ENCODE measurements at regions not wholly inside any gene's neighbourhood (a gene's known extent, or its start where the extent isn't known, plus 50 kb on each side); places are given as distances from the start of the nearest gene placed in this dataset.

- TF ChIP-seq EZH2 (IDR thresholded peaks at IDR 0.05) (no peak), ZNF274 (IDR thresholded peaks at IDR 0.05; ENCODE audit: low read depth, low read length) (no peak), ATF3 (IDR thresholded peaks at IDR 0.05) (no peak), SRF (IDR thresholded peaks at IDR 0.05; ENCODE audit: low read depth) (no peak), CEBPB (IDR thresholded peaks at IDR 0.05; ENCODE audit: low read depth) (no peak), JUND (IDR thresholded peaks at IDR 0.05) (no peak), ELF1 (IDR thresholded peaks at IDR 0.05; ENCODE audit: borderline replicate concordance, low read depth) (no peak)
Observed at GRCh38 chr3:65240366-65240765, 552.6 kb upstream of the ADAMTS9 start (continued).

GRCh38 chr3:65238652-65239051 is 550.9 kb upstream of the ADAMTS9 start:
- POLR2A ChIA-PET = no interaction called here
- Histone ChIP-seq H2AFZ (ENCODE audit: low read depth, low read length, poor library complexity, severe bottlenecking) (no peak overlapping the region), H3K9ac (ENCODE audit: low read length) (no peak overlapping the region), H4K20me1 (ENCODE audit: insufficient read depth) (no peaks in the 10 kb centered on the region), H3K27me3 (ENCODE audit: insufficient read depth, low read length) (peaks cover 3% of the 10 kb centered on the region; the same call in 1 of the 2 replicates), H3K27ac (ENCODE audit: low read depth, low read length) (no peak overlapping the region), H3K4me2 (ENCODE audit: low read length) (no peak overlapping the region), H3K4me3 (replicated peaks in 1 of 2; ENCODE audit: low read depth in 1 of 2, low read length in 2 of 2) (no peak overlapping the region), H3K4me1 (ENCODE audit: control insufficient read depth in 1 of 2, insufficient read depth in 2 of 2, low read length in 2 of 2) (no peaks in the 10 kb centered on the region), H3K9me3 (ENCODE audit: control insufficient read depth in 1 of 2, insufficient read depth in 1 of 2, low read depth in 1 of 2, low read length in 2 of 2) (no peaks in the 10 kb centered on the region), H3K79me2 (ENCODE audit: insufficient read depth, low read length) (no peaks in the 10 kb centered on the region), H3K36me3 (ENCODE audit: control insufficient read depth in 1 of 2, insufficient read depth in 2 of 2, low read length in 2 of 2) (no peaks in the 10 kb centered on the region), H3K9me2 (ENCODE audit: insufficient read depth) (no peaks in the 10 kb centered on the region)
- no peak for ATAC-seq
- no peak for TF ChIP-seq SIN3A (IDR thresholded peaks at IDR 0.05; ENCODE audit: low read depth)
- TF ChIP-seq ZNF274 (IDR thresholded peaks at IDR 0.05; ENCODE audit: low read depth, low read length) = no peak
- RAD21 ChIA-PET (ENCODE audit: low non-redundant PET in 1 of 2, low total read pairs in 2 of 2, uncharacterized antibody in 2 of 2, unreplicated experiment in 2 of 2) = no interaction called here
- CTCF ChIA-PET = no interaction called here
- DNase-seq (ENCODE audit: low read depth, low spot score) = no peak
- intact Hi-C loops (cut with micrococcal nuclease) = no loop called here
- BruUV-seq (replicated peaks) = no TSS peak

- H3K79me2 ChIP-seq (ENCODE audit: insufficient read depth, low read length) = no peaks in the 10 kb centered on the region
- ChIA-PET CTCF (no interaction called here), POLR2A (no interaction called here), RAD21 (ENCODE audit: low non-redundant PET in 1 of 2, low total read pairs in 2 of 2, uncharacterized antibody in 2 of 2, unreplicated experiment in 2 of 2) (no interaction called here)
- no peak overlapping the region for H3K27ac ChIP-seq (ENCODE audit: low read depth, low read length)
- H3K36me3 ChIP-seq (ENCODE audit: control insufficient read depth in 1 of 2, insufficient read depth in 2 of 2, low read length in 2 of 2) = no peaks in the 10 kb centered on the region
- no peaks in the 10 kb centered on the region for H4K20me1 ChIP-seq (ENCODE audit: insufficient read depth)
- no peak for ATAC-seq
- H3K9ac ChIP-seq (ENCODE audit: low read length) = no peak overlapping the region
- H3K4me2 ChIP-seq (ENCODE audit: low read length) = no peak overlapping the region
- BruUV-seq (replicated peaks) = no TSS peak
- no peak overlapping the region for H2AFZ ChIP-seq (ENCODE audit: low read depth, low read length, poor library complexity, severe bottlenecking)
- TF ChIP-seq ATF3 (IDR thresholded peaks at IDR 0.05) (no peak), SP1 (IDR thresholded peaks at IDR 0.05; ENCODE audit: low read depth) (no peak), RAD21 (IDR thresholded peaks at IDR 0.05; ENCODE audit: low read depth) (no peak), SIN3A (IDR thresholded peaks at IDR 0.05; ENCODE audit: low read depth) (no peak), FOSL1 (IDR thresholded peaks at IDR 0.05; ENCODE audit: low read depth) (no peak), CEBPB (IDR thresholded peaks at IDR 0.05; ENCODE audit: low read depth) (no peak), ELF1 (IDR thresholded peaks at IDR 0.05; ENCODE audit: borderline replicate concordance, low read depth) (no peak), CTCF (IDR thresholded peaks at IDR 0.05 in 2 of 3, conservative IDR thresholded peaks at IDR 0.05 in 1 of 3; ENCODE audit: borderline replicate concordance in 1 of 3, insufficient read depth in 1 of 3, low read depth in 2 of 3, low read length in 2 of 3) (no peak), ZFX (IDR thresholded peaks at IDR 0.05) (no peak), YY1 (IDR thresholded peaks at IDR 0.05; ENCODE audit: extremely low read depth, insufficient replicate concordance, low read depth, low read length) (no peak), POLR2AphosphoS5 (IDR thresholded peaks at IDR 0.05; ENCODE audit: low read depth, low read length) (no peak), TCF7L2 (IDR thresholded peaks at IDR 0.05; ENCODE audit: borderline replicate concordance, extremely low read depth, insufficient read depth, insufficient read length) (no peak), CBX3 (IDR thresholded peaks at IDR 0.05; ENCODE audit: low read depth) (no peak)
- no peaks in the 10 kb centered on the region for H3K9me3 ChIP-seq (ENCODE audit: control insufficient read depth in 1 of 2, insufficient read depth in 1 of 2, low read depth in 1 of 2, low read length in 2 of 2)
- DNase-seq (ENCODE audit: low read depth, low spot score) = no peak
- no peaks in the 10 kb centered on the region for H3K9me2 ChIP-seq (ENCODE audit: insufficient read depth)
- peaks cover 3% of the 10 kb centered on the region; the same call in 1 of the 2 replicates for H3K27me3 ChIP-seq (ENCODE audit: insufficient read depth, low read length)
- no peaks in the 10 kb centered on the region for H3K4me1 ChIP-seq (ENCODE audit: control insufficient read depth in 1 of 2, insufficient read depth in 2 of 2, low read length in 2 of 2)
- no peak overlapping the region for H3K4me3 ChIP-seq (replicated peaks in 1 of 2; ENCODE audit: low read depth in 1 of 2, low read length in 2 of 2)
- intact Hi-C loops (cut with micrococcal nuclease) = no loop called here
Observed at GRCh38 chr3:65234499-65234898, 546.7 kb upstream of the ADAMTS9 start.
